IMR-90 (cell line): ENCODE measurements at regions not wholly inside any gene's neighbourhood (a gene's known extent, or its start where the extent isn't known, plus 50 kb on each side); places are given as distances from the start of the nearest gene placed in this dataset.

Experiments
- ATAC-seq: fragments of 200-7000 bp; cut with Tn5 transposase; 2 replicates; pipeline ENCODE4 v1.9.1; 2020; ENCODE audit warnings: low read depth, mild to moderate bottlenecking, moderate library complexity
- BruUV-seq: library from RNA; stranded (reverse); fragments of 400-500 nt; replicated peaks from 2 replicates; lab custom pipeline; 2021; lab: Mats Ljungman, UMichigan
- CTCF ChIA-PET: fragments of 300-600 bp; formaldehyde crosslinking; extraction: SDS; loops from one replicate; lab custom pipeline; 2021; ENCODE audit warnings: antibody characterized with exemption; lab: Yijun Ruan, JAX
- POLR2A ChIA-PET: fragments of 300-600 bp; sonication (Branson Sonifier 250); formaldehyde crosslinking; loops from one replicate; lab custom pipeline; 2022; ENCODE audit warnings: antibody characterized with exemption; ENCODE audit not compliant: unreplicated experiment; lab: Charles Lee
- DNase-seq: peaks from one replicate; pipeline ENCODE4 v3.0.0; 2013
- H2AFZ ChIP-seq: replicated peaks from 2 replicates; pipeline ENCODE3; 2013; ENCODE audit warnings: low read length, mild to moderate bottlenecking; ENCODE audit not compliant: poor library complexity
- H2AK5ac ChIP-seq: 2 replicates; pipeline ENCODE4 v1.6.1; 2013; ENCODE audit warnings: low read depth, low read length, inconsistent platforms
- H2AK9ac ChIP-seq: replicated peaks from 2 replicates; pipeline ENCODE3; 2013; ENCODE audit warnings: mild to moderate bottlenecking, low read depth, low read length, moderate library complexity; ENCODE audit not compliant: poor library complexity
- H2BK120ac ChIP-seq: 2 replicates; pipeline ENCODE4 v1.6.1; 2013; ENCODE audit warnings: low read depth, low read length, inconsistent platforms
- H2BK15ac ChIP-seq: 3 replicates; pipeline ENCODE4 v1.6.1; 2013; ENCODE audit warnings: low read depth, low read length, inconsistent platforms
- H2BK20ac ChIP-seq: 2 replicates; pipeline ENCODE4 v1.6.1; 2013; ENCODE audit warnings: low read depth, mild to moderate bottlenecking, inconsistent platforms, low read length, moderate library complexity
- H2BK5ac ChIP-seq: 2 replicates; pipeline ENCODE4 v1.6.1; 2013; ENCODE audit warnings: mild to moderate bottlenecking, low read depth, low read length, inconsistent platforms; ENCODE audit not compliant: poor library complexity, severe bottlenecking
- H3K14ac ChIP-seq: replicated peaks from 2 replicates; pipeline ENCODE4 v1.6.1; 2013; ENCODE audit warnings: low read depth, low read length, inconsistent platforms
- H3K18ac ChIP-seq: 2 replicates; pipeline ENCODE4 v1.6.1; 2013; ENCODE audit warnings: low read depth, low read length, control low read depth
- H3K23ac ChIP-seq: 2 replicates; pipeline ENCODE4 v1.6.1; 2013; ENCODE audit warnings: low read depth, low read length, inconsistent platforms
- H3K27ac ChIP-seq: 2 replicates; pipeline ENCODE4 v1.5.1; 2013; ENCODE audit warnings: mild to moderate bottlenecking, control low read depth, low read length; ENCODE audit not compliant: insufficient read depth
- H3K27me3 ChIP-seq: 2 replicates; pipeline ENCODE4 v1.6.1; 2013; ENCODE audit warnings: low read length; ENCODE audit not compliant: control insufficient read depth, insufficient read depth
- H3K36me3 ChIP-seq: 2 replicates; pipeline ENCODE4 v1.6.1; 2013; ENCODE audit warnings: low read length, mixed read lengths; ENCODE audit not compliant: control insufficient read depth, insufficient read depth
- H3K4ac ChIP-seq: 2 replicates; pipeline ENCODE4 v1.6.1; 2013; ENCODE audit warnings: low read depth, low read length, inconsistent platforms
- H3K4me1 ChIP-seq: 2 replicates; pipeline ENCODE4 v1.6.1; 2013; ENCODE audit warnings: low read length, mixed read lengths; ENCODE audit not compliant: control insufficient read depth, insufficient read depth
- H3K4me2 ChIP-seq: 2 replicates; pipeline ENCODE4 v1.6.1; 2013; ENCODE audit warnings: low read depth, mild to moderate bottlenecking, control low read depth, low read length, moderate library complexity
- H3K4me3 ChIP-seq: 2 replicates; pipeline ENCODE4 v1.5.1; 2013; ENCODE audit warnings: low read depth, mild to moderate bottlenecking, control low read depth, low read length, moderate library complexity; ENCODE audit not compliant: insufficient read depth
- H3K56ac ChIP-seq: 2 replicates; pipeline ENCODE4 v1.6.1; 2013; ENCODE audit warnings: low read length, inconsistent platforms; ENCODE audit not compliant: insufficient read depth; ENCODE audit errors: extremely low read depth
- H3K79me1 ChIP-seq, 2 experiments: 2 replicates each; pipeline ENCODE4 v1.6.1; 2013; ENCODE audit warnings: low read length in 2 of 2, inconsistent platforms in 1 of 2, low read depth in 1 of 2
- H3K9ac ChIP-seq: 2 replicates; pipeline ENCODE4 v1.6.1; 2013; ENCODE audit warnings: low read depth, low read length, control low read depth
- H3K9me1 ChIP-seq: 2 replicates; pipeline ENCODE4 v1.6.1; 2013; ENCODE audit warnings: low read length, inconsistent platforms; ENCODE audit not compliant: insufficient read depth
- H3K9me3 ChIP-seq: 2 replicates; pipeline ENCODE4 v1.6.1; 2013; ENCODE audit warnings: low read length; ENCODE audit not compliant: control insufficient read depth, insufficient read depth
- H4K20me1 ChIP-seq: 2 replicates; pipeline ENCODE4 v1.6.1; 2013; ENCODE audit warnings: low read length, inconsistent platforms; ENCODE audit not compliant: insufficient read depth
- H4K5ac ChIP-seq: 2 replicates; pipeline ENCODE4 v1.6.1; 2013; ENCODE audit warnings: mild to moderate bottlenecking, low read depth, low read length, control low read depth
- H4K8ac ChIP-seq, 2 experiments: 2 replicates each; pipeline ENCODE4 v1.6.1; 2013; ENCODE audit warnings: low read depth in 2 of 2, low read length in 2 of 2, control low read depth in 1 of 2, inconsistent platforms in 1 of 2
- H4K91ac ChIP-seq: 2 replicates; pipeline ENCODE4 v1.6.1; 2013; ENCODE audit warnings: low read depth, low read length, inconsistent platforms; ENCODE audit not compliant: insufficient read depth
- CEBPB ChIP-seq: IDR thresholded peaks from 2 replicates; pipeline ENCODE4 v1.6.1; 2012; ENCODE audit warnings: low read depth, low read length, improper control_type of control experiment
- USF2 ChIP-seq: fragments of 150-350 bp; IDR thresholded peaks from 2 replicates; pipeline ENCODE4 v1.6.1; 2017; ENCODE audit warnings: mild to moderate bottlenecking, antibody characterized with exemption, low read length, low read depth
- WGBS, 2 experiments: methylation state at CpG; one replicate each; pipeline versions ENCODE4 v1.1.5 to v1.1.7; 2013; ENCODE audit warnings: missing lambda C conversion rate in 2 of 2; ENCODE audit not compliant: insufficient read length in 1 of 2; ENCODE audit errors: extremely low coverage in 2 of 2; 5-methylcytosine and 5-hydroxymethylcytosine counted together
- dilution Hi-C: fragments of 300-500 bp; cut with HindIII; formaldehyde crosslinking; loops from one replicate; pipeline ENCODE4 v1.14.3; 2018; ENCODE audit warnings: low sequenced_read_pairs; ENCODE audit not compliant: unreplicated experiment
- in situ Hi-C: fragments of 300-500 bp; cut with MboI; formaldehyde crosslinking; loops from 3 replicates; pipeline ENCODE4 v1.14.3; 2019; ENCODE audit warnings: low sequenced_read_pairs, inconsistent platforms, mixed read lengths
- intact Hi-C: fragments of 100-400 bp; cut with micrococcal nuclease; formaldehyde crosslinking; loops from 2 replicates; pipeline ENCODE4 v1.10.0; 2022

GRCh38 chr2:239612133-239612532 lies 211.3 kb upstream of the HDAC4 start:
- WGBS, 2 experiments: no CpG with 5 or more reads among the region's 11 CpGs
- no peak overlapping the region for H2AK9ac ChIP-seq
- no peak overlapping the region for H3K56ac ChIP-seq
- no peaks in the 10 kb centered on the region for H3K36me3 ChIP-seq
- no peaks in the 10 kb centered on the region for H3K79me1 ChIP-seq
- H3K4ac ChIP-seq: no peak overlapping the region
- no peak overlapping the region for H2BK20ac ChIP-seq
- in situ Hi-C loops (no loop called here), intact Hi-C loops (no loop called here), dilution Hi-C loops (no loop called here)
- no peak overlapping the region for H3K27ac ChIP-seq
- DNase-seq (no peak), ATAC-seq (no peak)
- no peak overlapping the region for H3K23ac ChIP-seq
- no peak overlapping the region for H3K9ac ChIP-seq
- H4K91ac ChIP-seq: no peak overlapping the region
- H3K14ac ChIP-seq: no peak overlapping the region
- no peak overlapping the region for H2AFZ ChIP-seq
- ChIA-PET POLR2A (no interaction called here), CTCF (no interaction called here)
- H3K4me3 ChIP-seq: no peak overlapping the region
- H2BK5ac ChIP-seq: no peak overlapping the region
- no peak overlapping the region for H3K18ac ChIP-seq
- H2BK15ac ChIP-seq: no peak overlapping the region
- no peaks in the 10 kb centered on the region for H3K27me3 ChIP-seq
- H3K9me1 ChIP-seq: no peaks in the 10 kb centered on the region
- H4K20me1 ChIP-seq: no peaks in the 10 kb centered on the region
- no peak overlapping the region for H3K4me2 ChIP-seq
- no peak overlapping the region for H2AK5ac ChIP-seq
- H3K9me3 ChIP-seq: peaks cover 29% of the 10 kb centered on the region; the same call in 1 of the 2 replicates
- no TSS peak for BruUV-seq
- H2BK120ac ChIP-seq: no peak overlapping the region
- TF ChIP-seq CEBPB (no peak), USF2 (no peak)
- no peak overlapping the region for H4K5ac ChIP-seq
- H3K4me1 ChIP-seq: no peaks in the 10 kb centered on the region
- no peak overlapping the region for H4K8ac ChIP-seq
